Parathyroid adenoma (tissue), 2 donors: ENCODE measurements at regions not wholly inside any gene's neighbourhood (a gene's known extent, or its start where the extent isn't known, plus 50 kb on each side); places are given as distances from the start of the nearest gene placed in this dataset.

ENCODE experiments used
- H2AFZ ChIP-seq: fragments of 300-600 bp; sonication (generic); one replicate; pipeline ENCODE4 v1.7.0; 2017; ENCODE audit warnings: antibody characterized with exemption, mild to moderate bottlenecking
- H3K27ac ChIP-seq: fragments of 300-600 bp; sonication (generic); one replicate; pipeline ENCODE4 v1.7.0; 2017
- H3K27me3 ChIP-seq: fragments of 300-600 bp; sonication (generic); one replicate; pipeline ENCODE4 v1.7.0; 2017; ENCODE audit warnings: low read length; ENCODE audit not compliant: control insufficient read depth, insufficient read depth
- H3K36me3 ChIP-seq: fragments of 300-600 bp; sonication (generic); one replicate; pipeline ENCODE4 v1.7.0; 2017; ENCODE audit warnings: low read length; ENCODE audit not compliant: control insufficient read depth, insufficient read depth
- H3K4me1 ChIP-seq: fragments of 300-600 bp; sonication (generic); one replicate; pipeline ENCODE4 v1.7.0; 2017; ENCODE audit warnings: control low read depth
- H3K4me2 ChIP-seq: fragments of 300-600 bp; sonication (generic); one replicate; pipeline ENCODE4 v1.7.0; 2017; ENCODE audit warnings: low read length
- H3K4me3 ChIP-seq: fragments of 300-600 bp; sonication (generic); one replicate; pipeline ENCODE4 v1.7.0; 2017; ENCODE audit warnings: low read depth, low read length
- H3K79me2 ChIP-seq: fragments of 300-600 bp; sonication (generic); one replicate; pipeline ENCODE4 v1.7.0; 2017; ENCODE audit warnings: control low read depth
- H3K9ac ChIP-seq: fragments of 300-600 bp; sonication (generic); one replicate; pipeline ENCODE4 v1.7.0; 2017; ENCODE audit warnings: mild to moderate bottlenecking
- H3K9me3 ChIP-seq: fragments of 300-600 bp; sonication (generic); one replicate; pipeline ENCODE4 v1.7.0; 2017; ENCODE audit warnings: low read length; ENCODE audit not compliant: control insufficient read depth
- TF ChIP-seq, protein P1 (sequence below): fragments of 300-600 bp; sonication (generic); IDR thresholded peaks from one replicate; pipeline ENCODE4 v1.7.0; 2017; ENCODE audit warnings: antibody characterized with exemption, mild to moderate bottlenecking
- donor health status: primary hyperparathyroidism.

DNA sequence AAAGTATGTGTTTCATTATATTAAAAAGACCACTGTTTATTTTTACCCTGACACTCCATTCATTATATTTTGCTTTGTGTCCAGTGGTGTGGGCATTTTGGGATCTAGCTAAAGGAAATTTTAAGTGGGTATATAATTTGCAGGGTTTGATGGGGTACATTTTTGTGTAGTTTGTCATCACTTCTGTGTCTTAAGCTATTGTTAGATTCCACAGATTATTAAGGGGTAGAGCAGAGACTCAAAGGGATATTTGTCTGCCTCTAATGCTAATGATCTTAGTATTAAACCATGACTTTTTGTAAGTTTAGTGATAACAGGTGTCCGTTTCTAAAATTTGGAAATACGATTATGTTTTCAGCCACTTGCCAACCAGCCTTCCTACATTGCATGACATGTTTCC lies 731.6 kb downstream of the BRINP1 start:
- Histone ChIP-seq H3K27ac (no peak overlapping the region), H2AFZ (no peak overlapping the region), H3K4me2 (no peak overlapping the region), H3K36me3 (no peaks in the 10 kb centered on the region), H3K27me3 (no peaks in the 10 kb centered on the region), H3K4me1 (no peaks in the 10 kb centered on the region), H3K79me2 (no peaks in the 10 kb centered on the region), H3K9ac (no peak overlapping the region), H3K9me3 (no peaks in the 10 kb centered on the region), H3K4me3 (no peak overlapping the region)
- TF ChIP-seq, protein P1, sequence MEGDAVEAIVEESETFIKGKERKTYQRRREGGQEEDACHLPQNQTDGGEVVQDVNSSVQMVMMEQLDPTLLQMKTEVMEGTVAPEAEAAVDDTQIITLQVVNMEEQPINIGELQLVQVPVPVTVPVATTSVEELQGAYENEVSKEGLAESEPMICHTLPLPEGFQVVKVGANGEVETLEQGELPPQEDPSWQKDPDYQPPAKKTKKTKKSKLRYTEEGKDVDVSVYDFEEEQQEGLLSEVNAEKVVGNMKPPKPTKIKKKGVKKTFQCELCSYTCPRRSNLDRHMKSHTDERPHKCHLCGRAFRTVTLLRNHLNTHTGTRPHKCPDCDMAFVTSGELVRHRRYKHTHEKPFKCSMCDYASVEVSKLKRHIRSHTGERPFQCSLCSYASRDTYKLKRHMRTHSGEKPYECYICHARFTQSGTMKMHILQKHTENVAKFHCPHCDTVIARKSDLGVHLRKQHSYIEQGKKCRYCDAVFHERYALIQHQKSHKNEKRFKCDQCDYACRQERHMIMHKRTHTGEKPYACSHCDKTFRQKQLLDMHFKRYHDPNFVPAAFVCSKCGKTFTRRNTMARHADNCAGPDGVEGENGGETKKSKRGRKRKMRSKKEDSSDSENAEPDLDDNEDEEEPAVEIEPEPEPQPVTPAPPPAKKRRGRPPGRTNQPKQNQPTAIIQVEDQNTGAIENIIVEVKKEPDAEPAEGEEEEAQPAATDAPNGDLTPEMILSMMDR: no peak

- no peak overlapping the region for H2AFZ ChIP-seq
- H3K4me1 ChIP-seq: no peaks in the 10 kb centered on the region
- TF ChIP-seq, protein P1: no peak
- no peaks in the 10 kb centered on the region for H3K27me3 ChIP-seq
- H3K9ac ChIP-seq: no peak overlapping the region
- no peak overlapping the region for H3K27ac ChIP-seq
- H3K4me3 ChIP-seq: no peak overlapping the region
- no peaks in the 10 kb centered on the region for H3K36me3 ChIP-seq
- H3K9me3 ChIP-seq: no peaks in the 10 kb centered on the region
- no peak overlapping the region for H3K4me2 ChIP-seq
- no peaks in the 10 kb centered on the region for H3K79me2 ChIP-seq
Measured at GRCh38 chr9:118640836-118641560, 728.2 kb downstream of the BRINP1 start.

DNA sequence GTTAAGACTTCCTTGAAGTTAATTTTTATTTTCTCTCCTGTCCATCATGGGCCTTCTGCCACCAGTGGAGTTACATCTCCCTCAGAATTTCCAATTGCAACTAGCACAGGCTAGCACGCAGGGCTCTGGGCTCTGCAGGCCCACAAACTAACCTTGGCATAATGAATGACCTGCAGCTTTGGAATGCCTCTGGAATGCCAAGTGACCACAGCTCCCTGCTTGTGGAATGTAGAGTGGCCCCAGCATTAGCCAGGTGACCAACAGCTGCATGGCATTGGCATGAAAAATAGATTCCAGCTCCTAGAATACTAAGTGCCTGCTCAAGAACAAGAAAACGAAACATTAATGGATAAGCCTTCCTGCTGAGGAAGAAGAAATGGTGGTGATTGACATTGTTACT lies 726.1 kb downstream of the BRINP1 start:
- Histone ChIP-seq H2AFZ (no peak overlapping the region), H3K4me3 (no peak overlapping the region), H3K4me1 (no peaks in the 10 kb centered on the region), H3K36me3 (no peaks in the 10 kb centered on the region), H3K9me3 (no peaks in the 10 kb centered on the region), H3K79me2 (no peaks in the 10 kb centered on the region), H3K9ac (no peak overlapping the region), H3K4me2 (no peak overlapping the region), H3K27me3 (no peaks in the 10 kb centered on the region), H3K27ac (no peak overlapping the region)
- TF ChIP-seq, protein P1: no peak

DNA sequence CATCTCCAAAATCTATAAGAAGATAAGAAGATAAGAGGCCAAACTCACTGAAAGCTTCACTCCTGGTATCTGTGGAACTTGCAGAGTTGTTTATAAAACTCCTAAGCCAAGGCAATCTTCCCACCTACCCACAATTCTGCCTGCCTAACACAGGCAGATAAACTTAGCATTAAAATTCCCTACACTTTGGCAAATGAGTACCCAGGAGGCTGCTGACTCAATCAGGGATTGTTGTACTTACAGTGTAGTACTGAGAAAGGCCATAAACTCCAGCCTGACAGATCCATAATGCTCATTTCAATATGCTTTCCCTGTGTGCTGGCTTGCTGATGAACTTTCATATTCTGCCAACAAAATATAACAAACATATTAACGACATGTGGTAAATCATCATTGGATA lies 725.2 kb downstream of the BRINP1 start:
- TF ChIP-seq, protein P1: no peak
- Histone ChIP-seq H3K36me3 (no peaks in the 10 kb centered on the region), H3K4me3 (no peak overlapping the region), H3K4me1 (no peaks in the 10 kb centered on the region), H3K27ac (no peak overlapping the region), H2AFZ (no peak overlapping the region), H3K9me3 (no peaks in the 10 kb centered on the region), H3K79me2 (no peaks in the 10 kb centered on the region), H3K9ac (no peak overlapping the region), H3K27me3 (no peaks in the 10 kb centered on the region), H3K4me2 (no peak overlapping the region)

GRCh38 chr9:118647331-118647730 lies 721.9 kb downstream of the BRINP1 start:
- Histone ChIP-seq H3K9ac (no peak overlapping the region), H3K79me2 (no peaks in the 10 kb centered on the region), H3K27me3 (no peaks in the 10 kb centered on the region), H3K4me3 (no peak overlapping the region), H3K4me2 (no peak overlapping the region), H3K9me3 (no peaks in the 10 kb centered on the region), H3K36me3 (no peaks in the 10 kb centered on the region), H2AFZ (no peak overlapping the region), H3K4me1 (no peaks in the 10 kb centered on the region), H3K27ac (no peak overlapping the region)
- TF ChIP-seq, protein P1: no peak
